ENCODE measurements at regions not wholly inside any gene's neighbourhood (a gene's known extent, or its start where the extent isn't known, plus 50 kb on each side); places are given as distances from the start of the nearest gene placed in this dataset.

DNA sequence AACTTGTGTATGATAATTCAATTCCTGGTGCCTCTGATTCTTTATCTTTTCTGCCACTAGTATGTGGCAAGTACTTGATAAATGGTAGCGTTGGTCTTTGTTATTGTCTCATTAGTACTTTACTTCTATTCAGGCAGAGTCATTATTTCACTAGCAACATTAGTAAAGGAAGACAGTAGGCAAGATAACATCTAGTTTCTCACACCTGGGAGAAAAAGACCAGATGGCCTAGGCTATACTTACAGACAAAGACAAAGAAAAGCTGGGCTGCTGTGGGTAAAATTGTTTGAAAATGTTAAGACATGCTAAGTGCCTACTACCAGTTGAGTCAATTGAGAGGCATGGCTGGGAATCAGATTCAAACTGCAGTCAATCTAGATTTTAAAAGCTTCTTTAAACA, 198.7 kb upstream of the CMC1 start:
- no peaks in the 10 kb centered on the region for H3K27me3 ChIP-seq
- intact Hi-C loops (cut with DNase I; ENCODE audit: low total_unique reads), result no loop called here
- no peaks in the 10 kb centered on the region for H3K9me3 ChIP-seq
- no peak overlapping the region for H3K4me3 ChIP-seq
- H3K4me1 ChIP-seq, result no peaks in the 10 kb centered on the region
- H3K36me3 ChIP-seq, result no peaks in the 10 kb centered on the region
- TF ChIP-seq POLR2AphosphoS5 (IDR thresholded peaks at IDR 0.05), result no peak
- TF ChIP-seq POLR2A (IDR thresholded peaks at IDR 0.05), result no peak
- TF ChIP-seq EP300 (IDR thresholded peaks at IDR 0.05), result no peak
- 38 to 62% (median 49%) methylated on average over 1 of the region's 1 CpG for WGBS, 5 donors
- H3K27ac ChIP-seq, result no peak overlapping the region
- no peak for DNase-seq

DNA sequence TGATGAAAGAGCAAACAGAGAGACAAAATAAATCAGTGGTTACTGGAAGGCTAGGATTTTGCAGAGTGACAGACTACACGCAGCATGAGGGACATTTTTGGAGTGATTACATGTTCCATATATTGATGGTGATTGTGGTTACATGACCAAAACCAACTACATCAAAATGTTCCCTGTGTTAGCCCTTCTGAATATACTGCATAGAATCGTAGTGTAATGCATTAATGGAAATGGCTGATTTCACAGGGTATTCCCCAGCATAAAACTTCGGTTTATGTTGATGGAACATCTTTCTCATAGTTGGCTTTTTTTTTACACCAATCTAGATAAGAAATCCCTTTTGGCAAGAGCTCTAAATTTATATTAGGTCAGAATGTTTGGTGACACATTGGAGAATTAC, 191.3 kb upstream of the CMC1 start:
- Histone ChIP-seq H3K9me3 (no peaks in the 10 kb centered on the region), H3K27ac (no peak overlapping the region), H3K4me1 (no peaks in the 10 kb centered on the region), H3K36me3 (no peaks in the 10 kb centered on the region), H3K4me3 (no peak overlapping the region), H3K27me3 (no peaks in the 10 kb centered on the region)
- no peak for DNase-seq
- intact Hi-C loops (cut with DNase I; ENCODE audit: low total_unique reads), result no loop called here
- TF ChIP-seq POLR2AphosphoS5 (IDR thresholded peaks at IDR 0.05) (no peak), EP300 (IDR thresholded peaks at IDR 0.05) (no peak), POLR2A (IDR thresholded peaks at IDR 0.05) (no peak)
- TF ChIP-seq, protein P1, sequence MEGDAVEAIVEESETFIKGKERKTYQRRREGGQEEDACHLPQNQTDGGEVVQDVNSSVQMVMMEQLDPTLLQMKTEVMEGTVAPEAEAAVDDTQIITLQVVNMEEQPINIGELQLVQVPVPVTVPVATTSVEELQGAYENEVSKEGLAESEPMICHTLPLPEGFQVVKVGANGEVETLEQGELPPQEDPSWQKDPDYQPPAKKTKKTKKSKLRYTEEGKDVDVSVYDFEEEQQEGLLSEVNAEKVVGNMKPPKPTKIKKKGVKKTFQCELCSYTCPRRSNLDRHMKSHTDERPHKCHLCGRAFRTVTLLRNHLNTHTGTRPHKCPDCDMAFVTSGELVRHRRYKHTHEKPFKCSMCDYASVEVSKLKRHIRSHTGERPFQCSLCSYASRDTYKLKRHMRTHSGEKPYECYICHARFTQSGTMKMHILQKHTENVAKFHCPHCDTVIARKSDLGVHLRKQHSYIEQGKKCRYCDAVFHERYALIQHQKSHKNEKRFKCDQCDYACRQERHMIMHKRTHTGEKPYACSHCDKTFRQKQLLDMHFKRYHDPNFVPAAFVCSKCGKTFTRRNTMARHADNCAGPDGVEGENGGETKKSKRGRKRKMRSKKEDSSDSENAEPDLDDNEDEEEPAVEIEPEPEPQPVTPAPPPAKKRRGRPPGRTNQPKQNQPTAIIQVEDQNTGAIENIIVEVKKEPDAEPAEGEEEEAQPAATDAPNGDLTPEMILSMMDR (IDR thresholded peaks at IDR 0.05), result no peak
- WGBS, 5 donors, result 68 to 78% (median 74%) methylated on average over 3 of the region's 3 CpGs

DNA sequence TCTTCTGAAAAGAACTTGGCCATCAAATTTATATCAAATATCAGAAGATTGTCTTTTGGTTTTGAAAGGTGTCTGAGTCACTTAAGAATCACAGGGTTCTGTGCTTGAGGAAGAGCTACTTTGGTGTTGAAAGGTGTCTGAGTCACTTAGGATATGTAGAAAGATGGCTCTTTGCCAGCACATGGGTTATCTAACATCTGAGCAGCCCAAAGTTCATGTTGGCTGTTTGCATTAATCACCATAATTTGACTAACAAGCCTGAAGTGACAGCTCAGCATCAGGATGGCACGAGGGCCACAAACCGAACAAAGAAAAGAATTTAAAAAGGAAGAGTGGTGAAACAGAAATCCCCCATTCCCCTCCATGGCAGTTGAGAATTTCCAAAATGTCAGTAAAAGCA, 190.5 kb upstream of the CMC1 start:
- H3K4me1 ChIP-seq, result no peaks in the 10 kb centered on the region
- peak in 1 of 2 donors; percentile 25 for DNase-seq
- no peak overlapping the region for H3K27ac ChIP-seq
- no peaks in the 10 kb centered on the region for H3K27me3 ChIP-seq
- H3K9me3 ChIP-seq, result no peaks in the 10 kb centered on the region
- no peak overlapping the region for H3K4me3 ChIP-seq
- TF ChIP-seq POLR2AphosphoS5 (IDR thresholded peaks at IDR 0.05), result no peak
- TF ChIP-seq, protein P1 (IDR thresholded peaks at IDR 0.05), result no peak
- TF ChIP-seq EP300 (IDR thresholded peaks at IDR 0.05), result no peak
- TF ChIP-seq POLR2A (IDR thresholded peaks at IDR 0.05), result no peak
- intact Hi-C loops (cut with DNase I; ENCODE audit: low total_unique reads), result no loop called here
- no peaks in the 10 kb centered on the region for H3K36me3 ChIP-seq
- WGBS, 5 donors, result 59 to 75% (median 66%) methylated on average over 2 of the region's 2 CpGs

DNA sequence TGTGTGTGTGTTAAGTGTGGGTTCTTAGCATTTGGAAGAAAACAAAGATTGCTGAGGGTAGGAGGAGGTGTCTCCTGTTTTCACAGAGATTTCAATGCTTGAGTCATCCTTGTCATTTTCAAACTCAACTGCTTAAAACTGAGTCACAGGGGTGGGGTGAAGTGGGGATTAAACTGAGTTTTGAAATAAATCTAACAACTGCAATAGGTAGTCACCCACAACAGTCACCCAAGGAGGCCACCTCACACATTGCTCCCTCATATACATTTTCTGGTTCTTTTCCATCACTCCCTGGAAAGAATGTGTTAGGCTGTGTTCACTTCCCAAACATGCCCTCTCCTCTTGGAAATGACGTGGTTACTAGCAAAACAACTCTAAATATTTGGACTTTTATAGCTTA, 187.7 kb upstream of the CMC1 start:
- no peaks in the 10 kb centered on the region for H3K36me3 ChIP-seq
- WGBS, 5 donors, result 12 to 41% (median 28%) methylated on average over 1 of the region's 1 CpG
- no peaks in the 10 kb centered on the region for H3K9me3 ChIP-seq
- no peaks in the 10 kb centered on the region for H3K27me3 ChIP-seq
- no peak overlapping the region for H3K4me3 ChIP-seq
- intact Hi-C loops (cut with DNase I; ENCODE audit: low total_unique reads), result no loop called here
- H3K4me1 ChIP-seq, result no peaks in the 10 kb centered on the region
- no peak for DNase-seq
- no peak for TF ChIP-seq POLR2A (IDR thresholded peaks at IDR 0.05)
- TF ChIP-seq POLR2AphosphoS5 (IDR thresholded peaks at IDR 0.05), result no peak
- TF ChIP-seq EP300 (IDR thresholded peaks at IDR 0.05), result no peak
- TF ChIP-seq, protein P1 (IDR thresholded peaks at IDR 0.05), result no peak
- no peak overlapping the region for H3K27ac ChIP-seq

DNA sequence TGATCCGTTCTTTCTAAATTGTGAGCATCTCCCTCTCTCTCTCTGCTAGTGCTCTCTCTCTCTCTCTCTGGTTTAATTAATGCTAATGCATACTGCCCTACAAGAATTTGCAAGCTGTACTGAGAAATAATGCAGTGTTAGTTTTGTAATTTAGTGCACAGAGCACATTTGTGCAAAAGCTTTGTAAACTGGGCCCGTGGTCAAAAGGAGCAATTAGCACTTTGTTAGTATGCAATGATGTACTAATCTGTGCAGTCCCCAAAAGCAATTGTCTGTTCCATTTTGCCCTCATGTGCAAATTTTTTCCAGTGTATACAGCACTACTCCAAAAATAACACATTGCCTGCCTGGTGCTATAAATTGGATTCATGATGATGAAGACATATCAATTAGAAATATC, 184.6 kb upstream of the CMC1 start:
- Histone ChIP-seq H3K27ac (no peak overlapping the region), H3K4me1 (no peaks in the 10 kb centered on the region), H3K36me3 (no peaks in the 10 kb centered on the region), H3K4me3 (no peak overlapping the region), H3K27me3 (no peaks in the 10 kb centered on the region), H3K9me3 (no peaks in the 10 kb centered on the region)
- TF ChIP-seq POLR2AphosphoS5 (IDR thresholded peaks at IDR 0.05) (no peak), EP300 (IDR thresholded peaks at IDR 0.05) (no peak)
- DNase-seq, result no peak
- intact Hi-C loops (cut with DNase I; ENCODE audit: low total_unique reads), result no loop called here
- WGBS, 5 donors, result 57 to 77% (median 70%) methylated on average over 2 of the region's 2 CpGs
